8988T (cell line): ENCODE measurements at regions not wholly inside any gene's neighbourhood (a gene's known extent, or its start where the extent isn't known, plus 50 kb on each side); places are given as distances from the start of the nearest gene placed in this dataset.

Experiments
- DNase-seq: peaks from one replicate; pipeline ENCODE4 v3.0.0; 2011

DNA sequence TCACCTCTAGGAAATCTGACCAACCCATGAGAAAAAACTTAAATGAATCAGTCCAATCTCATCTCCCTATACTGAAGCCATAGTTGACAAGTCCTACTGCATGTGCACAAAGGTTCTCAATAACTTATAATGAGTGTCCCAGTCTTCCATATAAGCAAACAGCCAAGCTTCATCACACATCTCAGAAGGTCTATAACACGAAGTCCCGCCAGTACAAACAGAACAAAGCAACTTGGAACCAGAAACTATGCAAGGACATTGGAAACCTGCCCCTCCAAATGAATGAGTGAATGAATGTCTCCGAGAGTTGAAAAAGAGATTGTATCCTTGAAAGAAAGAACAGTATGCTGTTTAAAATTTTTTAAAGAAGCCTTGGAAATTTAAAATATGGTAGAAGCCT, 53.6 kb upstream of the IPO9 start:
- no peak for DNase-seq

DNA sequence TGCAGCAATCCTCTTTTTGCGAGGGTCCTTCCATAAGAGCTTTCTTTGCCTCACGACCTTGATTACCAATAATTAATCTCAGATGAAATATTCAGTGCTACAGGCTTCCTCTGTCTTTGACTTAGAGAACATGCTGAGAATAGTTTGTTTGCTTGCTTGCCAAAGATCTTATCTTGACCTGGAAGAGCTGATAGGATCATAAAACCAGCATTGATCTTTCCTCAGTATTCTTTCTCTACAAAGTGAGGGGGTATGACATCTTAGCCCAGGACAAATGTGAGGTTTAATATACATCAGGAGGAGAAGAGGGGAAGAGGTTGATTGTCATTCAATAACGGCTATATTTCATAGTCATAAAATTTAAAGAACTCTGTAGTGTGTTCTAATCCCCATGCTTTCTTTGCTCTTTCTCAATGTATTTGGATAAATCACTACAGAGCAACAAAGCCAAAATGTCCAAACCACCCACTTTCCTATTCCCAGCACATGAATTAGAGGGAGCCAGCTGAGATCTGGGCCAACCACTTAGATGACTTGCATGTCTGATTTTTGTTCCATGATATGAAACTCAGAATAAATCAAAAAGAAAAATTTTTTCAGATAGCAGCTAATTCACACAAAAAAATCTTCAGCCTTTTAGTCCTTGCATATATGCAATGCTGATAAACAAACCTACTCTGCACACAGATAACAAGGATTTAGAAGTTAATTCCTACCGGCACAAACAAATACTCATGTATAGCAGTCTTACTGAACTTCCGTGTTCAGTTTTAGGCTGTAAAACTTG, 50.5 kb upstream of the IPO9 start:
- DNase-seq: no peak
